Right renal pelvis (tissue), 4 donors: ENCODE measurements at regions not wholly inside any gene's neighbourhood (a gene's known extent, or its start where the extent isn't known, plus 50 kb on each side); places are given as distances from the start of the nearest gene placed in this dataset.
A peak's percentile ranks its signal among the peaks of the same experiment; 100 is the strongest.

ENCODE experiments used
- DNase-seq, 4 donors: peaks; one replicate each; pipeline ENCODE4 v3.0.0-alpha.2; 2013; ENCODE audit warnings: low read depth in 4 of 4, low spot score in 3 of 4, missing footprints in 1 of 4

- no peak for DNase-seq
These were observed 437.7 kb upstream of the ZNF507 start for GRCh38 chr19:31907661-31908060.

GRCh38 chr19:31908080-31908479, 437.3 kb upstream of the ZNF507 start:
- no peak for DNase-seq

GRCh38 chr19:31908496-31909225, 436.7 kb upstream of the ZNF507 start:
- DNase-seq = no peak

- DNase-seq = no peak
These were observed 435.2 kb upstream of the ZNF507 start for GRCh38 chr19:31910224-31910623.

- DNase-seq = no peak
These were observed 433.8 kb upstream of the ZNF507 start for GRCh38 chr19:31911577-31911976.

- no peak for DNase-seq
These were observed 432.2 kb upstream of the ZNF507 start for GRCh38 chr19:31913103-31913661.

- no peak for DNase-seq
These were observed 415.0 kb upstream of the ZNF507 start for GRCh38 chr19:31930401-31930800.

GRCh38 chr19:31937983-31938382, 407.4 kb upstream of the ZNF507 start:
- DNase-seq = no peak

GRCh38 chr19:31938675-31939074, 406.7 kb upstream of the ZNF507 start:
- DNase-seq = no peak

GRCh38 chr19:31940396-31940795, 405.0 kb upstream of the ZNF507 start:
- no peak for DNase-seq

GRCh38 chr19:31943191-31943661, 402.2 kb upstream of the ZNF507 start:
- DNase-seq = peak; percentile 39 to 52 (median 44)

GRCh38 chr19:31943778-31944177, 401.6 kb upstream of the ZNF507 start:
- DNase-seq = no peak

GRCh38 chr19:31944326-31944725, 401.1 kb upstream of the ZNF507 start:
- no peak for DNase-seq

GRCh38 chr19:31946491-31946890, 398.9 kb upstream of the ZNF507 start:
- no peak for DNase-seq

- no peak for DNase-seq
These were observed 397.8 kb upstream of the ZNF507 start for GRCh38 chr19:31947436-31948115.

- DNase-seq = no peak
These were observed 392.7 kb upstream of the ZNF507 start for GRCh38 chr19:31952693-31953092.

GRCh38 chr19:31955061-31955460, 390.3 kb upstream of the ZNF507 start:
- no peak for DNase-seq

GRCh38 chr19:31955884-31956283, 389.5 kb upstream of the ZNF507 start:
- no peak for DNase-seq

- no peak for DNase-seq
These were observed 388.5 kb upstream of the ZNF507 start for GRCh38 chr19:31956771-31957392.

GRCh38 chr19:31957711-31958110, 387.7 kb upstream of the ZNF507 start:
- no peak for DNase-seq

GRCh38 chr19:31959527-31960018, 385.8 kb upstream of the ZNF507 start:
- no peak for DNase-seq
